ENCODE measurements at regions not wholly inside any gene's neighbourhood (a gene's known extent, or its start where the extent isn't known, plus 50 kb on each side); places are given as distances from the start of the nearest gene placed in this dataset.

GRCh38 chr11:71064702-71065515 is 187.5 kb downstream of the SHANK2 start:
- in situ Hi-C loops (cut with MboI; ENCODE audit: low pct_unique_long_range_greater_than_20kb in 2 of 9, low sequenced_read_pairs in 9 of 9, unreplicated experiment in 9 of 9), result no loop called here

GRCh38 chr11:71064183-71064582 is 188.2 kb downstream of the SHANK2 start:
- 40 to 90% (median 56%) methylated on average over 1 to 5 of the region's 7 CpGs; no CpG with 5 or more reads in 4 of the 10 experiments for WGBS, 10 experiments
- no peak overlapping the region for H3K4me3 ChIP-seq
- H3K27ac ChIP-seq, result no peak overlapping the region
- H3K4me1 ChIP-seq (replicated peaks in 1 of 2), result no peaks in the 10 kb centered on the region
- no peak for ATAC-seq (replicated peaks in 6 of 8)
- in situ Hi-C loops (cut with MboI; ENCODE audit: low pct_unique_long_range_greater_than_20kb in 2 of 9, low sequenced_read_pairs in 9 of 9, unreplicated experiment in 9 of 9), result no loop called here

More at GRCh38 chr11:71064702-71065515, 187.5 kb downstream of the SHANK2 start:
- no peak for ATAC-seq (replicated peaks in 6 of 8)
- no peak overlapping the region for H3K27ac ChIP-seq
- H3K4me1 ChIP-seq (replicated peaks in 1 of 2), result no peaks in the 10 kb centered on the region
- 0 to 79% (median 37%) methylated on average over 1 to 12 of the region's 18 CpGs; no CpG with 5 or more reads in 2 of the 10 experiments for WGBS, 10 experiments
- H3K4me3 ChIP-seq, result no peak overlapping the region

GRCh38 chr11:71063129-71063528 is 189.2 kb downstream of the SHANK2 start:
- H3K27ac ChIP-seq, result no peak overlapping the region
- no peaks in the 10 kb centered on the region for H3K4me1 ChIP-seq (replicated peaks in 1 of 2)
- in situ Hi-C loops (cut with MboI; ENCODE audit: low pct_unique_long_range_greater_than_20kb in 2 of 9, low sequenced_read_pairs in 9 of 9, unreplicated experiment in 9 of 9), result no loop called here
- 28 to 98% (median 84%) methylated on average over 2 to 7 of the region's 7 CpGs; no CpG with 5 or more reads in 1 of the 10 experiments for WGBS, 10 experiments
- ATAC-seq (replicated peaks in 6 of 8), result no peak
- H3K4me3 ChIP-seq, result no peak overlapping the region

GRCh38 chr11:71062199-71062598 is 190.2 kb downstream of the SHANK2 start:
- in situ Hi-C loops (cut with MboI; ENCODE audit: low pct_unique_long_range_greater_than_20kb in 2 of 9, low sequenced_read_pairs in 9 of 9, unreplicated experiment in 9 of 9), result no loop called here
- H3K27ac ChIP-seq, result no peak overlapping the region
- no peaks in the 10 kb centered on the region for H3K4me1 ChIP-seq (replicated peaks in 1 of 2)
- H3K4me3 ChIP-seq, result no peak overlapping the region
- WGBS, 10 experiments, result 20 to 100% (median 90%) methylated on average over 1 of the region's 3 CpGs; no CpG with 5 or more reads in 6 of the 10 experiments
- ATAC-seq (replicated peaks in 6 of 8), result no peak

- Histone ChIP-seq H3K4me3 (no peak overlapping the region), H3K4me1 (replicated peaks in 1 of 2) (no peaks in the 10 kb centered on the region), H3K27ac (no peak overlapping the region)
- in situ Hi-C loops (cut with MboI; ENCODE audit: low pct_unique_long_range_greater_than_20kb in 2 of 9, low sequenced_read_pairs in 9 of 9, unreplicated experiment in 9 of 9), result no loop called here
- WGBS, 10 experiments, result 0 to 74% (median 30%) methylated on average over 1 to 4 of the region's 9 CpGs; no CpG with 5 or more reads in 6 of the 10 experiments
- peak in 3 of 8 experiments; percentile 29 to 76 (median 63) for ATAC-seq (replicated peaks in 6 of 8)
Observed at GRCh38 chr11:71060391-71060791, 192.0 kb downstream of the SHANK2 start.

GRCh38 chr11:71059662-71060061 is 192.7 kb downstream of the SHANK2 start:
- WGBS, 10 experiments, result 7 to 93% (median 70%) methylated on average over 1 to 6 of the region's 12 CpGs; no CpG with 5 or more reads in 6 of the 10 experiments
- in situ Hi-C loops (cut with MboI; ENCODE audit: low pct_unique_long_range_greater_than_20kb in 2 of 9, low sequenced_read_pairs in 9 of 9, unreplicated experiment in 9 of 9), result no loop called here
- Histone ChIP-seq H3K4me3 (no peak overlapping the region), H3K4me1 (replicated peaks in 1 of 2) (no peaks in the 10 kb centered on the region), H3K27ac (no peak overlapping the region)
- no peak for ATAC-seq (replicated peaks in 6 of 8)

GRCh38 chr11:71055925-71056324 is 196.5 kb downstream of the SHANK2 start:
- Histone ChIP-seq H3K4me1 (replicated peaks in 1 of 2) (no peaks in the 10 kb centered on the region), H3K27ac (no peak overlapping the region), H3K4me3 (no peak overlapping the region)
- in situ Hi-C loops (cut with MboI; ENCODE audit: low pct_unique_long_range_greater_than_20kb in 2 of 9, low sequenced_read_pairs in 9 of 9, unreplicated experiment in 9 of 9), result no loop called here
- no peak for ATAC-seq (replicated peaks in 6 of 8)
- 0 to 91% (median 61%) methylated on average over 1 to 5 of the region's 6 CpGs; no CpG with 5 or more reads in 6 of the 10 experiments for WGBS, 10 experiments
